ENCODE measurements at regions not wholly inside any gene's neighbourhood (a gene's known extent, or its start where the extent isn't known, plus 50 kb on each side); places are given as distances from the start of the nearest gene placed in this dataset.

DNA sequence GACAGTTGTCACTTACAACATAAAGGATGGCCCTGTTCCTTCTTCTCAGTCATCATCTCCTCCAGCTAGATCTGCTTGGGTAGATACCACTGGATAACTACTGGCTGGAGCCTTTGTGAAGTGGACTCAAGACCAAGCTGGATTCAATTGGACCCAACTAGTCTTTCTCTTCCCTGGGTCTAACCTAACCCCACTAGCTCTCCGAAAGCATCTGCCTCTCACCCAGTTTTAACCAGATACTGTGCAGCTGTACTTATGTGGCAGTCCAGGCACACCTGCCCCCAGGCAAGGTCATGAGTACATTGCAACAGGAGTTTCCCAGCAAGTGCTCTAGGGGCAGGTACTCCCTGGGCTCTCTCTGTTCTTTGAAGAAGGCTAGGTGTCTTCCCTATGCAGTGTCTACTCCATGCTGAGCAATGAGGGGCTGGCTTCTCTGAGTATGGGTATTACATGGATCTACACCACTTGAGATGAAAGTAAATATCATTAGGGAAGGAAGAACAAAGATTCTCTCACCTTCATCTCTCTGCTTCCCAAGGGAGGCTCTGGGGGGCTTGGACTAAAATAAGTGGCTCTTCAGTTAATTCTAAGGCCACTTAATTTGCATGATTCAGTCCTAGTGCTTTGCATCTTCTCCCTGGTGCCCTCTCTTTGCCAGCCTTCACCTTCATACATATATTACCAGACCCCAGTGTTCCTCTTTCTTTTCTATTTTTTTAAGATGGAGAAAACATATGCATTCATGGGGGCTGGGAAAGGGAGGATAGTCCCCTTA is 236.1 kb downstream of the NXPE2 start:
- no peaks in the 10 kb centered on the region for H4K20me1 ChIP-seq (ENCODE audit: low read depth, low read length)
- H3K79me2 ChIP-seq (ENCODE audit: insufficient read depth, low read length), result no peaks in the 10 kb centered on the region
- H3K27ac ChIP-seq (ENCODE audit: low read depth, low read length), result no peak overlapping the region
- TF ChIP-seq EZH2phosphoT487 (conservative IDR thresholded peaks at IDR 0.05; ENCODE audit: low read length), result no peak
- TF ChIP-seq, protein P1, sequence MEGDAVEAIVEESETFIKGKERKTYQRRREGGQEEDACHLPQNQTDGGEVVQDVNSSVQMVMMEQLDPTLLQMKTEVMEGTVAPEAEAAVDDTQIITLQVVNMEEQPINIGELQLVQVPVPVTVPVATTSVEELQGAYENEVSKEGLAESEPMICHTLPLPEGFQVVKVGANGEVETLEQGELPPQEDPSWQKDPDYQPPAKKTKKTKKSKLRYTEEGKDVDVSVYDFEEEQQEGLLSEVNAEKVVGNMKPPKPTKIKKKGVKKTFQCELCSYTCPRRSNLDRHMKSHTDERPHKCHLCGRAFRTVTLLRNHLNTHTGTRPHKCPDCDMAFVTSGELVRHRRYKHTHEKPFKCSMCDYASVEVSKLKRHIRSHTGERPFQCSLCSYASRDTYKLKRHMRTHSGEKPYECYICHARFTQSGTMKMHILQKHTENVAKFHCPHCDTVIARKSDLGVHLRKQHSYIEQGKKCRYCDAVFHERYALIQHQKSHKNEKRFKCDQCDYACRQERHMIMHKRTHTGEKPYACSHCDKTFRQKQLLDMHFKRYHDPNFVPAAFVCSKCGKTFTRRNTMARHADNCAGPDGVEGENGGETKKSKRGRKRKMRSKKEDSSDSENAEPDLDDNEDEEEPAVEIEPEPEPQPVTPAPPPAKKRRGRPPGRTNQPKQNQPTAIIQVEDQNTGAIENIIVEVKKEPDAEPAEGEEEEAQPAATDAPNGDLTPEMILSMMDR (IDR thresholded peaks at IDR 0.05; ENCODE audit: insufficient read depth, low read length, poor library complexity, severe bottlenecking), result no peak
- H3K9me3 ChIP-seq (ENCODE audit: insufficient read depth, low read length), result no peaks in the 10 kb centered on the region
- no peak overlapping the region for H3K4me3 ChIP-seq (ENCODE audit: insufficient read depth, low read length, poor library complexity, severe bottlenecking)
- H3F3A ChIP-seq (ENCODE audit: insufficient read depth), result no peaks in the 10 kb centered on the region
- H3K36me3 ChIP-seq (ENCODE audit: low read length), result no peaks in the 10 kb centered on the region
- H3K27me3 ChIP-seq (ENCODE audit: low read length), result no peaks in the 10 kb centered on the region
- H2AFZ ChIP-seq (ENCODE audit: low read depth, low read length, severe bottlenecking), result no peak overlapping the region
- H3K9ac ChIP-seq (ENCODE audit: low read length), result no peak overlapping the region
- H3K4me2 ChIP-seq (ENCODE audit: low read depth, low read length, poor library complexity, severe bottlenecking), result no peak overlapping the region
- H3K9me2 ChIP-seq (replicated peaks; ENCODE audit: insufficient read depth, low read length), result no peaks in the 10 kb centered on the region; the same call in 1 of the 2 replicates

DNA sequence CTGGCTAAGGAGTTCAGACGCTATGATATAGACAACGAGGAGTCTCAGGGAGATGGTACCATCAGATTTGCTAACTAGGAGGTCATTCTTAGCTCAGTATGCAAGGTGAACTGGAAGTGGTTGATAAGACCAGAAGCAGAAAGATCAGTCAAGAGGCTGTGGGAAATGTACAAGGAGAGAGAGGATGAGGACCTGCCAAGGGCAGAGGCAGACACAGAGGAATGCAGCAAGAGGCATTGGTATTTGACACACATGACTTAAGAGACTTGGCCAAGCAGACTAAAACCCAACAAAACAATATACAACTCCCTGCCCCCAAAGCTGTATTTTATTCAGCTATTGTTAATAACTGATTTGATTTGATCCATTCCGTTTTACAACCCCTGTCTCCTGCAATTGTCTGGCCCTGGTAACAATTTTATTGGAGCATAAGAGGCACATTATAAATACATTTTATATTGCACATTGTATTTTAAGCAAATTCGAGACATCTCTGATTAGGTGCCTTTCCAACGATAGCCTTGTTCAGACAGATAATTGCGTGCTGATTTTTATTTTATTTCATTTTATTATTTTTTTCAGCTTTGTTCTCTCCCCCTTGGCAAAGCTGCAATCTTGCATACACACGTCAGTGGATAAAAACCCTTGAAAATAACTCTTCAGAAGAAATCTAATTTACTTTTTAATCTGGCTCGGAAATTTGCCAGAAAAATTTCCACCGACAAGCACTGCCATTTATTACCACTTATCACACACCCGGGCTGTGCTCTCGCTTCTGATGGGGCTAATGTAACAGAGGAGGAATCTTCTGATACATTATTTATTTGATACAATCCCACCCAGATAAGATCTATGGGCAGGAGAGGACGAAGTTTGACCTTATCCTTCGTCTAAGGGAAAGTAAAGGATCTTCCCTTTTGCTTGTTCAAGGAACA is 237.8 kb downstream of the NXPE2 start:
- H3F3A ChIP-seq (ENCODE audit: insufficient read depth), result no peaks in the 10 kb centered on the region
- no peaks in the 10 kb centered on the region for H4K20me1 ChIP-seq (ENCODE audit: low read depth, low read length)
- H3K36me3 ChIP-seq (ENCODE audit: low read length), result no peaks in the 10 kb centered on the region
- no peaks in the 10 kb centered on the region for H3K27me3 ChIP-seq (ENCODE audit: low read length)
- H2AFZ ChIP-seq (ENCODE audit: low read depth, low read length, severe bottlenecking), result no peak overlapping the region
- H3K4me3 ChIP-seq (ENCODE audit: insufficient read depth, low read length, poor library complexity, severe bottlenecking), result no peak overlapping the region
- no peak overlapping the region for H3K9ac ChIP-seq (ENCODE audit: low read length)
- H3K9me3 ChIP-seq (ENCODE audit: insufficient read depth, low read length), result no peaks in the 10 kb centered on the region
- H3K4me2 ChIP-seq (ENCODE audit: low read depth, low read length, poor library complexity, severe bottlenecking), result no peak overlapping the region
- TF ChIP-seq, protein P1 (IDR thresholded peaks at IDR 0.05; ENCODE audit: insufficient read depth, low read length, poor library complexity, severe bottlenecking), result no peak
- TF ChIP-seq EZH2phosphoT487 (conservative IDR thresholded peaks at IDR 0.05; ENCODE audit: low read length), result no peak
- H3K79me2 ChIP-seq (ENCODE audit: insufficient read depth, low read length), result no peaks in the 10 kb centered on the region
- no peaks in the 10 kb centered on the region; the same call in 1 of the 2 replicates for H3K9me2 ChIP-seq (replicated peaks; ENCODE audit: insufficient read depth, low read length)
- H3K27ac ChIP-seq (ENCODE audit: low read depth, low read length), result no peak overlapping the region

DNA sequence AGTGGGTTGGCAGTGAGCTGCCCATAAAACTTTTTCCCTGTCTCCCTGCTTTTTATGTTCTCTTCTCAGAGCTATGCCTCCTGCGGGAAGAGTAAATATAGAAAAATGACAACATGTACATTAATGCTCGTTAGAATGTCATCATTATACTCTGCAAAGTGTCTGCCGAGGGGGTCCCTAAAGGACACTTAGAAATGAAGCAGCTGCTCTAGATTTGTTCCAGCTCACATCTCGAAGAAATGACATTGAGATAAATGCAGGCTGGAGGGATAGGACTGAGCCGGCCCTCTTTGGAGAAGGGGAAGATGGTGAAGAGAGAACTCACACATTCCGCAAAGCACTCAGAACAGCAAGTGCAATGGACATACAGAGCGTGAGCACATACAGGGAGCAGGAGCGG is 240.0 kb downstream of the NXPE2 start:
- Histone ChIP-seq H3K27ac (ENCODE audit: low read depth, low read length) (no peak overlapping the region), H4K20me1 (ENCODE audit: low read depth, low read length) (no peaks in the 10 kb centered on the region), H3K9ac (ENCODE audit: low read length) (no peak overlapping the region), H3F3A (ENCODE audit: insufficient read depth) (no peaks in the 10 kb centered on the region), H3K4me2 (ENCODE audit: low read depth, low read length, poor library complexity, severe bottlenecking) (no peak overlapping the region), H3K27me3 (ENCODE audit: low read length) (no peaks in the 10 kb centered on the region), H3K9me3 (ENCODE audit: insufficient read depth, low read length) (no peaks in the 10 kb centered on the region), H2AFZ (ENCODE audit: low read depth, low read length, severe bottlenecking) (no peak overlapping the region), H3K36me3 (ENCODE audit: low read length) (no peaks in the 10 kb centered on the region), H3K9me2 (replicated peaks; ENCODE audit: insufficient read depth, low read length) (no peaks in the 10 kb centered on the region; the same call in 1 of the 2 replicates), H3K79me2 (ENCODE audit: insufficient read depth, low read length) (no peaks in the 10 kb centered on the region), H3K4me3 (ENCODE audit: insufficient read depth, low read length, poor library complexity, severe bottlenecking) (no peak overlapping the region)
- TF ChIP-seq EZH2phosphoT487 (conservative IDR thresholded peaks at IDR 0.05; ENCODE audit: low read length), result no peak
- TF ChIP-seq, protein P1 (IDR thresholded peaks at IDR 0.05; ENCODE audit: insufficient read depth, low read length, poor library complexity, severe bottlenecking), result no peak

All from SU-DHL-6 (cell line).